Choroid plexus epithelial cell (primary cell): ENCODE measurements at regions not wholly inside any gene's neighbourhood (a gene's known extent, or its start where the extent isn't known, plus 50 kb on each side); places are given as distances from the start of the nearest gene placed in this dataset.
A peak's percentile ranks its signal among the peaks of the same experiment; 100 is the strongest.

Experiments used
- DNase-seq: peaks from one replicate; pipeline ENCODE4 v3.0.0-alpha.2; 2010; ENCODE audit warnings: low read depth
- H3K4me3 ChIP-seq: 2 replicates; pipeline ENCODE4 v1.5.1; 2011; ENCODE audit warnings: low read depth, mild to moderate bottlenecking, control low read depth, low read length, moderate library complexity
- CTCF ChIP-seq: conservative IDR thresholded peaks from 2 replicates; pipeline ENCODE4 v1.5.1; 2011; ENCODE audit warnings: low read depth, mild to moderate bottlenecking, control low read depth, inconsistent platforms, low read length, moderate library complexity

GRCh38 chr14:87809261-87809660 is 183.7 kb downstream of the GALC start:
- H3K4me3 ChIP-seq = no peak overlapping the region
- DNase-seq = no peak
- TF ChIP-seq CTCF = no peak

GRCh38 chr14:87805315-87805723 is 187.7 kb downstream of the GALC start:
- no peak for DNase-seq
- no peak overlapping the region for H3K4me3 ChIP-seq
- peak; percentile 13 for TF ChIP-seq CTCF

DNA sequence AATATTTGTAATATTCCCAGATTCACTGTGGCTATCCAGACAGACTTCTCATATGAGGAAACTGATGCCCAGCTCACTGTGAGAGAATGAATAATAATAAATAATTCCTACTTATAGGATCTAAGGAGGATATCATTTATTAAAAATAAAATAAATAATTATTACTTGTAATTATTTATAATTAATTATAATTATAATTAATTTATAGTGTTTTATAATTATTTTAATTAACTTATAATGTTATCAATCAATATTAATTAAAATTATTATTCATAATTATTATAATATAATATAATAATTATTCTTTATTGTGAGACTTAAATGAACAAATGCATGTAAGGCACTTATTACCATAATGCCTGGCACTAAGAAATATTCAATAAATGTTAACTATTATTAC is 192.8 kb downstream of the GALC start:
- no peak for DNase-seq
- TF ChIP-seq CTCF = no peak
- H3K4me3 ChIP-seq = no peak overlapping the region

- TF ChIP-seq CTCF = no peak
Measured at GRCh38 chr14:87799400-87799799, 193.6 kb downstream of the GALC start.

GRCh38 chr14:87797001-87797400 is 196.0 kb downstream of the GALC start:
- no peak for TF ChIP-seq CTCF
- no peak overlapping the region for H3K4me3 ChIP-seq
- no peak for DNase-seq

More at GRCh38 chr14:87799400-87799799, 193.6 kb downstream of the GALC start:
- no peak for DNase-seq
- H3K4me3 ChIP-seq = no peak overlapping the region

DNA sequence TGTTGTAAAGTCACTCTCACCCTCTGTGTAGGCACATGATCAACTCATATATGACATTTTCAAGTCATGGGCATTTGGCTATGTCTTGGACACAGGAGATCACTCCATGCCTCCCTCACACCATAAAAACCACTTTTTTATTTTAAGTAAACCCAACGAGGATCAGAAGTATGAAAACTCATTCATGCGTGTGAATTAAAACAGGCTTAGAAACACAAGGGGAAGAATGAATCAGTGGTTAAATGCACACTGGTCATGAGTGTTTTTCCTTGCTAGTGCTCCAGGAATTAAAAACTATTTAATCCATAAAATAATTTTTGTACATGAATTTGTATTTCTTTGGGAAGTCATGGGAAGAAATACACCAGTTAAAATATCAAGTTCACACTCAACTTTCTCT is 198.4 kb downstream of the GALC start:
- no peak for TF ChIP-seq CTCF
- DNase-seq = no peak
- H3K4me3 ChIP-seq = no peak overlapping the region

GRCh38 chr14:87785897-87786296 is 207.1 kb downstream of the GALC start:
- no peak for TF ChIP-seq CTCF
- DNase-seq = no peak
- H3K4me3 ChIP-seq = no peak overlapping the region
